ENCODE measurements at regions not wholly inside any gene's neighbourhood (a gene's known extent, or its start where the extent isn't known, plus 50 kb on each side); places are given as distances from the start of the nearest gene placed in this dataset.

- H3K9ac ChIP-seq (ENCODE audit: low read depth, low read length), result no peak overlapping the region
- H3K27ac ChIP-seq (ENCODE audit: low read length), result no peak overlapping the region
- no peaks in the 10 kb centered on the region for H3K36me3 ChIP-seq (ENCODE audit: insufficient read depth, low read depth, low read length)
- peaks cover 7% of the 10 kb centered on the region; the same call in 1 of the 2 replicates for H3K27me3 ChIP-seq (ENCODE audit: insufficient read depth, low read length)
- no peaks in the 10 kb centered on the region for H3K9me3 ChIP-seq (ENCODE audit: insufficient read depth, low read depth, low read length)
- H3K4me3 ChIP-seq (ENCODE audit: low read length), result no peak overlapping the region
- H3K4me1 ChIP-seq (ENCODE audit: insufficient read depth, low read length), result no peaks in the 10 kb centered on the region
Observed at GRCh38 chr16:86819533-86819892, 241.2 kb downstream of the FOXL1 start.

GRCh38 chr16:86821895-86822294, 243.5 kb downstream of the FOXL1 start:
- H3K9me3 ChIP-seq (ENCODE audit: insufficient read depth, low read depth, low read length), result no peaks in the 10 kb centered on the region
- H3K36me3 ChIP-seq (ENCODE audit: insufficient read depth, low read depth, low read length), result no peaks in the 10 kb centered on the region
- H3K4me3 ChIP-seq (ENCODE audit: low read length), result no peak overlapping the region
- peaks cover 24% of the 10 kb centered on the region for H3K27me3 ChIP-seq (ENCODE audit: insufficient read depth, low read length)
- no peak overlapping the region for H3K9ac ChIP-seq (ENCODE audit: low read depth, low read length)
- H3K27ac ChIP-seq (ENCODE audit: low read length), result no peak overlapping the region
- H3K4me1 ChIP-seq (ENCODE audit: insufficient read depth, low read length), result peaks cover 5% of the 10 kb centered on the region; the same call in 1 of the 2 replicates

GRCh38 chr16:86823125-86823524, 244.8 kb downstream of the FOXL1 start:
- H3K4me1 ChIP-seq (ENCODE audit: insufficient read depth, low read length), result peaks cover 10% of the 10 kb centered on the region
- H3K27ac ChIP-seq (ENCODE audit: low read length), result no peak overlapping the region
- H3K9me3 ChIP-seq (ENCODE audit: insufficient read depth, low read depth, low read length), result no peaks in the 10 kb centered on the region
- H3K36me3 ChIP-seq (ENCODE audit: insufficient read depth, low read depth, low read length), result no peaks in the 10 kb centered on the region
- peaks cover 28% of the 10 kb centered on the region for H3K27me3 ChIP-seq (ENCODE audit: insufficient read depth, low read length)
- H3K9ac ChIP-seq (ENCODE audit: low read depth, low read length), result no peak overlapping the region
- H3K4me3 ChIP-seq (ENCODE audit: low read length), result no peak overlapping the region

GRCh38 chr16:86823888-86824671, 245.7 kb downstream of the FOXL1 start:
- Histone ChIP-seq H3K4me3 (ENCODE audit: low read length) (no peak overlapping the region), H3K4me1 (ENCODE audit: insufficient read depth, low read length) (peaks cover 10% of the 10 kb centered on the region)

GRCh38 chr16:86824751-86825296, 246.5 kb downstream of the FOXL1 start:
- no peaks in the 10 kb centered on the region for H3K9me3 ChIP-seq (ENCODE audit: insufficient read depth, low read depth, low read length)
- peaks cover 10% of the 10 kb centered on the region for H3K4me1 ChIP-seq (ENCODE audit: insufficient read depth, low read length)
- H3K9ac ChIP-seq (ENCODE audit: low read depth, low read length), result no peak overlapping the region
- peaks cover 31% of the 10 kb centered on the region for H3K27me3 ChIP-seq (ENCODE audit: insufficient read depth, low read length)
- H3K36me3 ChIP-seq (ENCODE audit: insufficient read depth, low read depth, low read length), result no peaks in the 10 kb centered on the region
- H3K27ac ChIP-seq (ENCODE audit: low read length), result no peak overlapping the region
- H3K4me3 ChIP-seq (ENCODE audit: low read length), result no peak overlapping the region

More at GRCh38 chr16:86823888-86824671, 245.7 kb downstream of the FOXL1 start:
- Histone ChIP-seq H3K27ac (ENCODE audit: low read length) (no peak overlapping the region), H3K9ac (ENCODE audit: low read depth, low read length) (no peak overlapping the region), H3K36me3 (ENCODE audit: insufficient read depth, low read depth, low read length) (no peaks in the 10 kb centered on the region), H3K9me3 (ENCODE audit: insufficient read depth, low read depth, low read length) (no peaks in the 10 kb centered on the region), H3K27me3 (ENCODE audit: insufficient read depth, low read length) (peaks cover 27% of the 10 kb centered on the region)

DNA sequence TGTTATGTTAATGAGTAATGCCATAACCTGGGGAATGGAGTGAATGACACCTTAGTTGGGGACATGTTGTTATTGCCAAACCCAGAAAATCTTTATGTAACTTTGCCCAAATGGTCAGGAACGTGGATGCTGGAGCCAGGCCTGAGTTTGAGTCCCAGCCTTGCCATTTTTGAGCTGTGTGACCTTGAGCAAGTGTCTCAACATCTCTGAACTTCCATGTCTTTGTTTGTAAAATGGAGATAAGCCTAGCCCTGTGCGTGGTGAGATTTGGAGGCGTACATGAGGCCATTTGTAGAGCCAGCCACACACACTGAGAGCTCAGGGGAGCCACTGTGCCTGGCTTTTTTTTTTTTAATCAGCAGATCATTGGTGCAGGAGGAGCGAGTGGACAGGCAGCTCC, 247.3 kb downstream of the FOXL1 start:
- H3K4me1 ChIP-seq (ENCODE audit: insufficient read depth, low read length), result peaks cover 10% of the 10 kb centered on the region
- H3K9ac ChIP-seq (ENCODE audit: low read depth, low read length), result no peak overlapping the region
- H3K4me3 ChIP-seq (ENCODE audit: low read length), result no peak overlapping the region
- no peaks in the 10 kb centered on the region for H3K9me3 ChIP-seq (ENCODE audit: insufficient read depth, low read depth, low read length)
- no peaks in the 10 kb centered on the region for H3K36me3 ChIP-seq (ENCODE audit: insufficient read depth, low read depth, low read length)
- H3K27me3 ChIP-seq (ENCODE audit: insufficient read depth, low read length), result peaks cover 31% of the 10 kb centered on the region
- no peak overlapping the region for H3K27ac ChIP-seq (ENCODE audit: low read length)

DNA sequence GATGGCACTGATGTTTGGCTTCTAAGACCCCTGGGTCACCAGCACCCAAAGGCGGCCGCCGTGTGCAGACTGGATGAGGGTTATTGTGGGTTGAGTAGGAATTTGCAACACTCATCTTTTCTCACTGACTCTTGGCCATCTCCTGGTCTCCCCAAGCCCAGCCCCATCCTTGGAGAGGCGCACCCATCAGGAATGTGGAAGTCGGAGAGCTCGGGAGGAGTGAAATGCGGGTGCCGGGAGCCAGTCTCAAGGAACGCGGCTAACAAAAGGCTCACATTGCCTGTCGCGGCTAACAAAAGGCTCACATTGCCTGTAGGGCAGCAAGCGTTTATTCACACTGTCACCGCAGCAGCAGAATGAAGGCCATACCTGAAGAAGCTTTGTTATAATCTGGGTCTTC, 248.6 kb downstream of the FOXL1 start:
- Histone ChIP-seq H3K9me3 (ENCODE audit: insufficient read depth, low read depth, low read length) (no peaks in the 10 kb centered on the region), H3K4me3 (ENCODE audit: low read length) (no peak overlapping the region), H3K9ac (ENCODE audit: low read depth, low read length) (no peak overlapping the region), H3K27ac (ENCODE audit: low read length) (no peak overlapping the region), H3K4me1 (ENCODE audit: insufficient read depth, low read length) (peaks cover 10% of the 10 kb centered on the region), H3K36me3 (ENCODE audit: insufficient read depth, low read depth, low read length) (no peaks in the 10 kb centered on the region), H3K27me3 (ENCODE audit: insufficient read depth, low read length) (peaks cover 31% of the 10 kb centered on the region)

- no peak overlapping the region for H3K4me3 ChIP-seq (ENCODE audit: low read length)
- peaks cover 10% of the 10 kb centered on the region for H3K4me1 ChIP-seq (ENCODE audit: insufficient read depth, low read length)
- no peak overlapping the region for H3K27ac ChIP-seq (ENCODE audit: low read length)
- H3K9me3 ChIP-seq (ENCODE audit: insufficient read depth, low read depth, low read length), result no peaks in the 10 kb centered on the region
- H3K9ac ChIP-seq (ENCODE audit: low read depth, low read length), result no peak overlapping the region
- H3K36me3 ChIP-seq (ENCODE audit: insufficient read depth, low read depth, low read length), result no peaks in the 10 kb centered on the region
- H3K27me3 ChIP-seq (ENCODE audit: insufficient read depth, low read length), result peaks cover 31% of the 10 kb centered on the region
Observed at GRCh38 chr16:86827521-86827920, 249.2 kb downstream of the FOXL1 start.

GRCh38 chr16:86828202-86828601, 249.9 kb downstream of the FOXL1 start:
- H3K9me3 ChIP-seq (ENCODE audit: insufficient read depth, low read depth, low read length), result no peaks in the 10 kb centered on the region
- H3K4me1 ChIP-seq (ENCODE audit: insufficient read depth, low read length), result peaks cover 10% of the 10 kb centered on the region
- no peak overlapping the region for H3K9ac ChIP-seq (ENCODE audit: low read depth, low read length)
- H3K4me3 ChIP-seq (ENCODE audit: low read length), result no peak overlapping the region
- no peak overlapping the region for H3K27ac ChIP-seq (ENCODE audit: low read length)
- peaks cover 31% of the 10 kb centered on the region for H3K27me3 ChIP-seq (ENCODE audit: insufficient read depth, low read length)
- H3K36me3 ChIP-seq (ENCODE audit: insufficient read depth, low read depth, low read length), result no peaks in the 10 kb centered on the region

- no peak overlapping the region for H3K9ac ChIP-seq (ENCODE audit: low read depth, low read length)
Observed at GRCh38 chr16:86828653-86829052, 250.3 kb downstream of the FOXL1 start.

DNA sequence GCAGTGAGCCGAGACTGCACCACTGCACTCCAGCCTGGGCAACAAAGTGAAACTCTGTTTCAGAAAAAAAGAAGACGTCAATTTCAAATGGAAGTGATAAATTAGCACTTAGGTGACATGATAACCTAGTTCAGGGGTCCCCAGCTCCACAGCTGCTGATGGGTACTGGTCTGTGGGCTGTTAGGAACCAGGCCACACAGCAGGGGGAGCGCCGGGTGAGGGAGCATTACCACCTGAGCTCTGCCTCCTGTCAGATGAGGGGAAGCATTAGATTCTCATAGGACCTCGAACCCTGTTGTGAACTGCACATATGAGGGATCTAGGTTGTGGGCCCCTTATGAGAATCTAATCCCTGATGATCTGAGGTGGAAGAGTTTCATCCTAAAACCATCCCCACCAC, 253.0 kb downstream of the FOXL1 start:
- H3K27me3 ChIP-seq (ENCODE audit: insufficient read depth, low read length), result peaks cover 31% of the 10 kb centered on the region
- no peaks in the 10 kb centered on the region for H3K9me3 ChIP-seq (ENCODE audit: insufficient read depth, low read depth, low read length)
- H3K4me1 ChIP-seq (ENCODE audit: insufficient read depth, low read length), result peaks cover 10% of the 10 kb centered on the region

More at GRCh38 chr16:86828653-86829052, 250.3 kb downstream of the FOXL1 start:
- H3K4me3 ChIP-seq (ENCODE audit: low read length), result no peak overlapping the region
- no peak overlapping the region for H3K27ac ChIP-seq (ENCODE audit: low read length)
- H3K27me3 ChIP-seq (ENCODE audit: insufficient read depth, low read length), result peaks cover 35% of the 10 kb centered on the region
- H3K4me1 ChIP-seq (ENCODE audit: insufficient read depth, low read length), result peaks cover 10% of the 10 kb centered on the region
- no peaks in the 10 kb centered on the region for H3K36me3 ChIP-seq (ENCODE audit: insufficient read depth, low read depth, low read length)
- H3K9me3 ChIP-seq (ENCODE audit: insufficient read depth, low read depth, low read length), result no peaks in the 10 kb centered on the region

GRCh38 chr16:86833136-86833535, 254.8 kb downstream of the FOXL1 start:
- Histone ChIP-seq H3K27ac (ENCODE audit: low read length) (no peak overlapping the region), H3K4me1 (ENCODE audit: insufficient read depth, low read length) (no peaks in the 10 kb centered on the region), H3K9me3 (ENCODE audit: insufficient read depth, low read depth, low read length) (no peaks in the 10 kb centered on the region), H3K4me3 (ENCODE audit: low read length) (no peak overlapping the region), H3K36me3 (ENCODE audit: insufficient read depth, low read depth, low read length) (no peaks in the 10 kb centered on the region), H3K27me3 (ENCODE audit: insufficient read depth, low read length) (peaks cover 16% of the 10 kb centered on the region), H3K9ac (ENCODE audit: low read depth, low read length) (no peak overlapping the region)

More for the DNA sequence above, 253.0 kb downstream of the FOXL1 start:
- H3K4me3 ChIP-seq (ENCODE audit: low read length), result no peak overlapping the region
- H3K9ac ChIP-seq (ENCODE audit: low read depth, low read length), result no peak overlapping the region
- H3K36me3 ChIP-seq (ENCODE audit: insufficient read depth, low read depth, low read length), result no peaks in the 10 kb centered on the region
- no peak overlapping the region for H3K27ac ChIP-seq (ENCODE audit: low read length)
